AG10803 (cell line): ENCODE measurements at regions not wholly inside any gene's neighbourhood (a gene's known extent, or its start where the extent isn't known, plus 50 kb on each side); places are given as distances from the start of the nearest gene placed in this dataset.

Experiments
- DNase-seq: peaks from one replicate; pipeline ENCODE4 v3.0.0; 2010; ENCODE audit warnings: low read depth
- H3K4me3 ChIP-seq: 2 replicates; pipeline ENCODE4 v1.5.1; 2011; ENCODE audit warnings: mild to moderate bottlenecking, low read length, control low read depth
- TF ChIP-seq, protein P1 (sequence below): conservative IDR thresholded peaks from 2 replicates; pipeline ENCODE4 v1.5.1; 2011; ENCODE audit warnings: mild to moderate bottlenecking, low read length, control low read depth, inconsistent platforms

DNA sequence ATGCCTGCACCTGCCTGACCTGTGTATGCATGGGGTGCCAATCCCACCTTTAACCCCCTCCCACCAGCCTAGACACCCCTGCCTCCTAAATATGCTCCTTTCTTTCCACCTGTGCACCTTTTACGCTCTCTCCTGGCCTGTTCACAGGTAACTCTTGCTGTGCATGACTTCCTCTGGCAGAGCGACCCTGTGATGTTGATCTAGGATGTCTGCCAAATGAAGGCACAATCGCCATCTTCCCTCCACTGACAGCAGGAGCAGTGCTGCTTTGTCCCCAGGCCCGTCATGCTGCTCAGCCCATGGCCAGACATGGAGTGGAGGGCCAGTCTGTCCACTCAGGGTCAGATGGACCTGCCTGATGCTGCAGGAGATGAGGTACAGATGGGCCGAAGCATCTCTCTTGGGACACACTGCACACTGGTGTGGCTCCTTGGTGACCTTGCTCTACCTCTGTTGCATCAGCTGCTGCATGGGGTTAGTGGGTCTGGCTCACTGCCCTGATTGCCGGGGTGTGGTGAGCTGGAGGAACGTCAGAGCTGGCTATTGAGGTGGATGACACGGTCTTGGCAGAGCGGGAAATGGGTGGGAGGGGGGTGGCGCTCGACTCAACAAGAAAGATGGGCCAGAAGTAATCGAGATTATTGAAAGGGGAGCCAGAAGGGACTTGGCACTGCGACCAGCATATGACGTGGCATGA is 101.7 kb upstream of the PITX1 start:
- TF ChIP-seq, protein P1, sequence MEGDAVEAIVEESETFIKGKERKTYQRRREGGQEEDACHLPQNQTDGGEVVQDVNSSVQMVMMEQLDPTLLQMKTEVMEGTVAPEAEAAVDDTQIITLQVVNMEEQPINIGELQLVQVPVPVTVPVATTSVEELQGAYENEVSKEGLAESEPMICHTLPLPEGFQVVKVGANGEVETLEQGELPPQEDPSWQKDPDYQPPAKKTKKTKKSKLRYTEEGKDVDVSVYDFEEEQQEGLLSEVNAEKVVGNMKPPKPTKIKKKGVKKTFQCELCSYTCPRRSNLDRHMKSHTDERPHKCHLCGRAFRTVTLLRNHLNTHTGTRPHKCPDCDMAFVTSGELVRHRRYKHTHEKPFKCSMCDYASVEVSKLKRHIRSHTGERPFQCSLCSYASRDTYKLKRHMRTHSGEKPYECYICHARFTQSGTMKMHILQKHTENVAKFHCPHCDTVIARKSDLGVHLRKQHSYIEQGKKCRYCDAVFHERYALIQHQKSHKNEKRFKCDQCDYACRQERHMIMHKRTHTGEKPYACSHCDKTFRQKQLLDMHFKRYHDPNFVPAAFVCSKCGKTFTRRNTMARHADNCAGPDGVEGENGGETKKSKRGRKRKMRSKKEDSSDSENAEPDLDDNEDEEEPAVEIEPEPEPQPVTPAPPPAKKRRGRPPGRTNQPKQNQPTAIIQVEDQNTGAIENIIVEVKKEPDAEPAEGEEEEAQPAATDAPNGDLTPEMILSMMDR = no peak
- peak; percentile 91 for DNase-seq
- H3K4me3 ChIP-seq = no peak overlapping the region

DNA sequence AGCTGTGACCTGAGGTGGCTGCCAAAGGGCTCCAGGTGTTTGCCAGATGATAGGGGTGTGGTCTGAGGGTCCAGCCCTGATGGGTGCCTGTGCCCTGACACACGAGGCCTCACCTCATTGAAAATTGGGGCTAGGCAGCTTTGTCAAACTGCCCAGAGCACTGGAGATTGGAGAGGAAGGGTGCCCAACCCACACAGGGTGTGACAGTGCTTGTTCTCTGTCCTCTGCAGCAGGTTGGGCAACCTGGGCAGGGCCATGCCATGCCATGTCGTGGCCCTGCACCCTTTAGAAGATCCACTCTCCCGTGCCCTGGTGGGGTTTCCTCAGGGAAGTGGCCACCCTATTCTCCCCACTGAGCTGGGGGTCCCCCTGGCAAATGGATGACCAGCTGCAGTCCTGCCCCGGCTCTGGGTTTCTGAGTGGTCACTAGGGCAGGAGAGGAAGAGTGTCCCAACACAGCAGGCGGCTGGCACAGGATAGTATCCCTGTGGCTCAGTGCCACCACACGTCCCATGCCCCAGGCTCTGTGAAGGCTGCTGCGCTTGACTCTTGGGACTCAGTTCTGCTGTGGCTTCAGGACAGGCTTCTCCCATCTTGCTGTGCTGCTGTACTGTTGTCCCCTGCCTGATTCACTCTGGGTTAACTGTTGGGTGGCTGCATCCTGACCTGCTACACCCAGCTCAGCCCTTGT is 100.8 kb upstream of the PITX1 start:
- no peak for DNase-seq
- H3K4me3 ChIP-seq = no peak overlapping the region
- TF ChIP-seq, protein P1 = no peak

DNA sequence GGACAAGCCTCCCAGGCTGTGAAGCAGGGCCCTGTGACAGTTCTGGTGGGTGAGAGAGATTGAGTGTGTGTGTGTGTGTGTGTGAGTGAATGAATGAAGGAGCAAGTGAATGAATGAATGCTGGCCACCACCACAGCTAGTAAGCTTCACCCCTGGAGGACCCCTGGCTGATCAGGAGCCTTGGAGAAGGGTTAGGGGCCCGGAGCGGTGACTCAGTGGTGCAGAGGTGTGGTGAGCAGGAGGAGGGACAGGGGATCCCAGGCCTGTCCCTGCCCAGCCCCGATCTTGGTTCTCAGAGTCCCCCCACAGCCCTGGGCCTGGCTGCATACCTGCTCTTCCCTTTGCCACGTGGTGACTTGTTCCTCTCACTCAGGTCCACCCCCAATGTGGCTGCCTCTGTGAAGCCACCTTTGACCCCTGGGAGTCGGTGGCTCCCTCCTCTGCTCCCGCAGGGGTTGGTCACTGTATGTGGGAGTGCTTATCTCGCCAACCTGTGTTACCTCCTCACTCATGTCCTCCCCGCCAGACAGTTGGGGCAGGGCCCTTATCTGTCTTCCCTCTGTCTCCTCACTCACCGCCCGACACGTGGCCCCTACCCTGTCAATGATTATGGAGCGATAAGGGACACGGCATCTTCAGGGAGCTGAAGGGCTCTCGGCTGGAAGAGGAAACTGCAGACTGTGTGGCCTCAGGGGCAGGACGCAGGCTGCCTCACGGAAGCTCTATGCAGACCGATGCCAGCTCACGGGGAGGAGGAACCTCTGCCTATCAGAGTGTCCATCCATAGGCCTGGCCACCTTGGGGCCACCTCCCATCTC is 99.9 kb upstream of the PITX1 start:
- TF ChIP-seq, protein P1 = no peak
- H3K4me3 ChIP-seq = no peak overlapping the region
- no peak for DNase-seq

DNA sequence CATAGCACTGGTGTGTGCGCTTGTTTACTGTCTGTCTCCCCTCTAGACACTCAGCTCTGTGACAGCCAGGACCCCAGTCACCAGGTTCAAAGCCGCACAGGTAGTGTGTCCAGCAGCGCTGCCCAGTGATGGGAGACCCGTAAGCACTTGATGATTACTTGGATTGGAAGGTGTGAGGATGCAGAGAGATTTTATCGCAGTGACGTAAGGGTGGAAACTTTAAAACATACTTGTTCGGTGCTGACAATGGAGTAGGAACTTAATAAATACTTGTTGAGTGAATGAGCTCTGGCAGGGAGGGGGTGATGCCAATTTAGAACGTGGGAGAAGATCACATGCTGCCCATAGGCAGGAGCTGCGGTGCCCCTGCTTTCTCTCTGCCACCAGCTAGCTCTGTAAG is 99.2 kb upstream of the PITX1 start:
- no peak for DNase-seq
- TF ChIP-seq, protein P1 = no peak
- H3K4me3 ChIP-seq = no peak overlapping the region

DNA sequence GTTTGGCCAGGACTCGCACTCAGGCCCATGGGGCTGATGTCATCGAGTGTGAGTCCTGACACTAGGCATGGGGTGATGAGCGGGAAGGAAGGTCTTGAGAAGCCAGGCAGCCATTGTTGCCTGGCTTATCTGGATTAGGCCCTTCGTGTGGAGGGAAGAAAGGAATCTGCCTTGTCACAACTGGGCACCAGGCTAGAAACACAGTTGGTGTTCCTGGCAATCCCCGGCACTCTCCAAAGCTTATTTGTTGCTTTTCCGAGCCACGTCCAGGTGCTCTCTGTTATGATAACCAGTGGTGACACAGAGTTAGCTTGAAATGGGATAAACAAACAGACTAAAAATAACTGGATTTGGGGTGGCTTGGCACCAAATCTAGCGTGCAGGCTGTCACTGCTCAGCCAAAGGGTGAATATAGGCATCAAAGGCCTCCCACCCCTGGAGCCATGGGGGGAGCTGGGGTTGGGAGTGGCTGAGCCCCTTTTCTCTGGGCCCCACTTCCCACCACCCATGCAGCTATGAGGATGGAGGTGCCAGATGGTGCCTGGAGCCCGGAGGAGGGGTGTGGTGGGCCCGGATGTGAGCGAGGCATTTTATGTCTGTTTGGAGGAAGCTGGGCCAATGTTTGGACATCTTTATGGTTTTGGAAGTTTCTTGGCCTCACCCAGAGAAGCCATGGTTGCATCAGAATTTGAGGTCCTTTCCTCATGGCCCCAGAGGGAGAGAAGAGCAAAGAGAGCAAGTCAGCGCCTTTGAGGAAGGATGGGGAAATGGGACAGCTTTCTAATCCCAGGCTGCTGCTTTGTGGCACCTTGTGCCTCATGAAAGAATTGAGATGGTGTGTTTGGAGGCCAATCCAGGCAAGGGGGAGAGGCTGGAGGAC is 98.0 kb upstream of the PITX1 start:
- TF ChIP-seq, protein P1 = no peak
- peak; percentile 43 for DNase-seq
- no peak overlapping the region for H3K4me3 ChIP-seq

DNA sequence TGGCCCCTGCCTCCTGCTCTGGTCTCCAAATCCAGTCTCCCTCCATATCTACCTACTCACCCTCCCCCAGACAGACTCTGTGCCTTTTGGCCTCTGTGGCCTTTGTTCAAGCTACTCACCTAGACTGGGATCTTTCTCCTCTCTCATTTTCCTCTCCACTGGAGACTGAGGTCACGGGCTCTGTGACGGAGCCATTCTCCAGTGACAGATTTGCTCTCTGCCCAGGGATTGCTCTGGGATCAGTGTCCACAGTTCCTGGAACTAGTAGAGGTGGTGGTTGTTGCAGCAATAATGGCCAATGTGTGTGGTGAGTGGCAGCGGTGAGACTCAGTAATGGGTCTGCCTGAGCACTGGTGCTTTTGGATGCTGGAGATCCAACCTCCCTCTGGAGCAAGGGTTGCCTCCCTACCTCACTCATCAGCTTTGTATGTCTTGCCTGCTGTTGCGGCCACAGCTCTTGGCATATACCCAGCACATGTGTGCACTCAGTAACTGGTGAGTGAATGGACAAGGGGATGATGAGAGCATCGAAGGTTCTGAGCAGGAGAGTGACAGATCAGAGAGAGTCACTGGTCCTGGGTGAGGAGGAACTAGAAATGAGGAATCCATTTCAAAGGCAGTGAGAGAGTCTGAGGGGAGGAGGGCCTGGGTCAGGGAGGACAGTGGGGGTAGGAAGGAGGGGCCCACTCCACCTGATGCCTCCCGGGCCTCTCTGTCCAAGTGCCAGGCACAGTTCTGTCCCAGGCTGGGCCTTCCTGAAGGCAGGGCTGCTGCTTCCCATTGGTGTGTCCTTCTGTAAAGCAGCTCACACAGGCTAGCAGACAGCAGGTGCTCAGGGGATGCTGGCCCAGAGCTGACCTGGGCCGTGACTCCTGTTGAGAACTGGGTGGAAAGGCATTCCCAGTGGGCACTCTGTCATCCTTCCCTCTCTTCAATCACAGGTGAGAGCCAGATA is 96.5 kb upstream of the PITX1 start:
- TF ChIP-seq, protein P1 = no peak
- DNase-seq = peak; percentile 67
- H3K4me3 ChIP-seq = no peak overlapping the region
